Epithelial cell of esophagus (primary cell): ENCODE measurements at regions not wholly inside any gene's neighbourhood (a gene's known extent, or its start where the extent isn't known, plus 50 kb on each side); places are given as distances from the start of the nearest gene placed in this dataset.
A peak's percentile ranks its signal among the peaks of the same experiment; 100 is the strongest.
"Not testable (repeated sequence)": the region's sequence is repeated elsewhere in the genome, so short reads cannot be mapped to it uniquely, and the experiment has no call there.

Source experiments
- DNase-seq: peaks from one replicate; pipeline ENCODE4 v3.0.0; 2010; ENCODE audit warnings: low read depth
- H3K4me3 ChIP-seq: 2 replicates; pipeline ENCODE4 v1.5.1; 2011; ENCODE audit warnings: mild to moderate bottlenecking, low read length, control low read depth
- TF ChIP-seq, protein P1 (sequence below): IDR thresholded peaks from 2 replicates; pipeline ENCODE4 v1.5.1; 2011; ENCODE audit warnings: low read depth, mild to moderate bottlenecking, low read length, control low read depth, inconsistent platforms; ENCODE audit not compliant: insufficient read depth; ENCODE audit errors: missing control alignments

DNA sequence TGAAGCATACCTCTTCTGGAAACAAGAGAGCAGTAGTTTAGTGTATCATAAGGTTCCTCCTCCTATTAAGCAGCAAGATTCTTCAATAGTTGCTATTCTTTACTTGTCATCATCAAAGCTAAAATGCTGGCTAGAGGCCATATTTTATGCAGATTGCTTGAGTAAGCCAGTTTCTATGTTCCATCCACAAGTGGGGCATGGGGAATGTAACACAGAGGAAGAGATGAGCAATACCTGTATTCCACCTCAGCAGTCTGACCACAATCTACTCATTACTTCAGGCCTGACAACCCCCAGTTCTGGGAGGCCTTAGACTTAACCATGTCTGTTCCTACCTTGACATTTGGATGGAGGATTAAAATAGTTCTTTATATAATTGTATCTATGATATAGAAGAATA lies 423.6 kb downstream of the BTG1 start:
- peak; percentile 88 for DNase-seq
- H3K4me3 ChIP-seq, result no peak overlapping the region
- TF ChIP-seq, protein P1, sequence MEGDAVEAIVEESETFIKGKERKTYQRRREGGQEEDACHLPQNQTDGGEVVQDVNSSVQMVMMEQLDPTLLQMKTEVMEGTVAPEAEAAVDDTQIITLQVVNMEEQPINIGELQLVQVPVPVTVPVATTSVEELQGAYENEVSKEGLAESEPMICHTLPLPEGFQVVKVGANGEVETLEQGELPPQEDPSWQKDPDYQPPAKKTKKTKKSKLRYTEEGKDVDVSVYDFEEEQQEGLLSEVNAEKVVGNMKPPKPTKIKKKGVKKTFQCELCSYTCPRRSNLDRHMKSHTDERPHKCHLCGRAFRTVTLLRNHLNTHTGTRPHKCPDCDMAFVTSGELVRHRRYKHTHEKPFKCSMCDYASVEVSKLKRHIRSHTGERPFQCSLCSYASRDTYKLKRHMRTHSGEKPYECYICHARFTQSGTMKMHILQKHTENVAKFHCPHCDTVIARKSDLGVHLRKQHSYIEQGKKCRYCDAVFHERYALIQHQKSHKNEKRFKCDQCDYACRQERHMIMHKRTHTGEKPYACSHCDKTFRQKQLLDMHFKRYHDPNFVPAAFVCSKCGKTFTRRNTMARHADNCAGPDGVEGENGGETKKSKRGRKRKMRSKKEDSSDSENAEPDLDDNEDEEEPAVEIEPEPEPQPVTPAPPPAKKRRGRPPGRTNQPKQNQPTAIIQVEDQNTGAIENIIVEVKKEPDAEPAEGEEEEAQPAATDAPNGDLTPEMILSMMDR, result no peak

DNA sequence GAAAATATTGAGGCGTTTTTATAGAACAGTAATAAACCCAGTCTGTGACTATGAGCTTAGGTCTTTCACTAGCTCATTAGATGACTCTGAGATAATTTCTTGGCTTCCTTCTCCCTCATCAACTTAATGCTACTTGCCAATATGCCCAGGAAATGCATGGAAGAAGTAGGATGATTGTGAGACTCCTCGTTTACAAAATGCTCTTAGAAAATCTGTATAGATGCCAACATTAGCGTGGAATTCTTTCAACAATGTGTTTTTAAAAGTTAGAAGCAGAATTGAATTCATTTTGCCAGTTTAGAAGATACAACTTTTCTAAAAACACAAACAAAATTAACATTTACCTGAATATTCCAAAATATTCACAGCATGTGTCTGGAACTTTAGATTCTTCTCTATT lies 424.6 kb downstream of the BTG1 start:
- no peak for DNase-seq
- H3K4me3 ChIP-seq, result no peak overlapping the region
- TF ChIP-seq, protein P1, result no peak

DNA sequence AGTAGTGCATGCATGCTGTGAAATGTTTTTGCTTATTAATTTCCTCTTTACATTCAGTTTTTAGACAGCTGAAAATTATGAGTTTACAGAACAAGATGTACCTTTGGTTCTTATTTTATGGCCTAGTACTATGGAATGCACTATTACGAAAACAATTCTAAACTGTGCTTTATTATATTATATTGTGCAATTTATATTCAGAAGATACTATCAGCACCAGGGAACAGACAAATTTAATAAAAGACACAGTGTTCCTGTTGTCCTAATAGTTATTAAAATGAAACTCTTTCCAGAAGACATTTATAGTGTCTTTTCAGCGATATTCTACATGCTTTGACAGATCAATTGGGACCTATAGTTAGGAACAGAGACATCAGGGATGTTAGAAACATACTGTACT lies 427.3 kb downstream of the BTG1 start:
- DNase-seq, result no peak
- no peak overlapping the region for H3K4me3 ChIP-seq
- TF ChIP-seq, protein P1, result no peak

DNA sequence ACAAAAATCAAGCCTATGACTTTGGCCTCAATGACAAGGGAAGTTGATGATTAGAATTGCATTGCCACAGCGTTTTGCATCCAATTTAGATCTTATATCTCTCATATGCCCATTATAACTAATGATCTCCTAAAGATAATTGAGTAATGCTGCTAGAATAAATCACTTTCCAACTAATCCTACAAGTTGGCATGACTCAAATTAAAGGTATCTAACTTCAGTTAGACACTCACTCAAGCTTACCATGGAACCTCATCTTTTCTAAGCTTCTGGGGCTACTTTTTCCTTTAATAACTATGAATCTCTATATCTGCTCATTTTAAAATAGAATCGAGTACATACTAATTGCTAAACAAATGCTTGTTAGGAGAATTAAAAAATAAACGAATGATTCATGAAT lies 427.8 kb downstream of the BTG1 start:
- DNase-seq, result peak; percentile 4
- TF ChIP-seq, protein P1, result no peak
- no peak overlapping the region for H3K4me3 ChIP-seq

DNA sequence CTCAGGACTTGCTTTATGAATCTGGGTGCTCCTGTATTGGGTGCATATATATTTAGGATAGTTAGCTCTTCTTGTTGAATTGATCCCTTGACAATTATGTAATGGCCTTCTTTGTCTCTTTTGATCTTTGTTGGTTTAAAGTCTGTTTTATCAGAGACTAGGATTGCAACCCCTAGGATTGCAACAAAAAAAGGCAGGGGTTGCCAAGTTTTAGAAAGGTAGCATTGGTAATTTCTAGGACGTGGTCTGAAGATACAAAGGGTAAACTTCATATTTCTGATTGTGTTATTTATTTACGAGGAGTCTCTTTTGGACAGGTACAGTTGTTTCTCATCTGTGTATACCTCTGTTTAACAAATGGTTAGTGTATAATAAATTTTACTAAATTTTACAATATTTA lies 433.7 kb downstream of the BTG1 start:
- H3K4me3 ChIP-seq, DNase-seq: not testable (repeated sequence)

DNA sequence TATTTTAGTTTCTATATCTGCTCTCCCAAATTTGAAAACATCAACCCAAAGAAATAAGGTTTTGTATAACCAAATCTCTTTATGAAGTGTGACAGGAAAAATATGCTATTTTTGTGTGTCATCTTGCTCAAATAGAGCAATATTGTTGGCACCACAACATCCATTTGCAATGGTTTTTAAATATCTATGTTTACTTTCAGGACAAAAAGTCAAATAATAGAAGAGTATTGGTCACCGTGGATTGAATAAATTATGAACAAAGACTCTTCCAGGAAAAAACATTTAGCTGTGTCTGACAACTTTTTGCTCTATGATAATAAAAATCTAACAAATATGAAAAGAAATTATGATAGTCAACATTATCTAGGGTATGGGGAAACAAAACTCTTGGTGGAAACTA lies 439.2 kb downstream of the BTG1 start:
- TF ChIP-seq, protein P1, result no peak
- no peak for DNase-seq
- no peak overlapping the region for H3K4me3 ChIP-seq

DNA sequence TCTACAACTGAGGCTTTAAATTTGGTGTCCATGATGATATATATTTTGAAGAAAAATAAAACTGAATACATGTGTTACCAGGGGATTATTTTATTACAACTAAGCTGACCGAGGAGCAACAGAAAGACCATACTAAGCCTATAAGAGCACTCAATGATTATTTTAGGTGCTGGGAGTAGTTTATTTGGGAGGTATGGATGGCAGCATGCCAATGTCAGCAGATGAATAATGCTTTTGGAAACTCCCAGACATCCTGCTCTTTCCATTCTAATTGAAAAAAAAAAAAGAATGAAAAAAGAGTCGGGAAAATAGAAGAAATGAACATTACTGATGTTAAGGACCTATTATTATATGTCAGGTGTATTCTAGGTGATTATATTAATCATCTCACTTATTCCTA lies 441.2 kb downstream of the BTG1 start:
- TF ChIP-seq, protein P1, result no peak
- peak; percentile 79 for DNase-seq
- no peak overlapping the region for H3K4me3 ChIP-seq
